ENCODE measurements at regions not wholly inside any gene's neighbourhood (a gene's known extent, or its start where the extent isn't known, plus 50 kb on each side); places are given as distances from the start of the nearest gene placed in this dataset.

GRCh38 chr22:47929646-47930185 is 1167.3 kb downstream of the TBC1D22A start:
- DNase-seq (ENCODE audit: low spot score): no peak

DNA sequence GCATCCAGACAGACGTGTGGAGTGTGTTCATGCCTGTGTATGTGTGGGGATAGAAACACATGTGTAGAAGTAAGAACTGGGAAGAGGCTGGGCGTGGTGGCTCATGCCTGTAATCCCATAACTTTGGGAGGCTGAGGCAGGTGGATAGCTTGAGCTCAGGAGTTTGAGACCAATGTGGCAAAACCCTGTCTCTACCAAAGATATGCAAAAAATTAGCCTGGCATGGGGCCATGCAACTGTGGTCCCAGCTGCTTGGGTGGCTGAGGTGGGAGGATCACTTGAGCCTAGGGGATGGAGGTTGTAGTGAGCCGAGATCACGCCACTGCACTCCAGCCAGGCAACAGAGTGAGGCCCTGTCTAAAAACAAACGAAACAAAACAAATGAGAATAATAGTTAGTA is 1166.6 kb downstream of the TBC1D22A start:
- no peak for DNase-seq (ENCODE audit: low spot score)

GRCh38 chr22:47928631-47929030 is 1166.2 kb downstream of the TBC1D22A start:
- no peak for DNase-seq (ENCODE audit: low spot score)

- DNase-seq (ENCODE audit: low spot score): no peak
Observed at GRCh38 chr22:47927648-47928210, 1165.3 kb downstream of the TBC1D22A start.

DNA sequence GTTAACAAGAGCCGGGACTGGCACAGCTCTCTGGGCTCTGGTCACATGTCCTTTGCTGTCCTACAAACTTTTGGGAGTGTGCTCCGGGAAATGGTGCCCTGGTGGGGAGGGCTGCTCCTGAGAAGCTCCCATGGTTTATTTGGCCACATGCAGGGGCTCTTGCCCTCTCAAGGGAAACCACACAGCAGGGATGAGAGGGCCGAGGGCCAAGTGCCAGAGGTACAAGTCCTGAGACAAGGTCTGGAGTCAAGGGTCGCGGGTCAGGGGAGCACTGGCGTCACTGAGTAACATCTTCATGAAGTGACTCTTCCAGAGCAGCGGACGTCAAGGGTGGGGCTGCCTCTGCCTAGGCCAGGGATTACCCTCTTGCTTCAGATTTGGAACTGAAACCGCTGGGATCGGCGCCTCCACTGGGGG is 1160.6 kb downstream of the TBC1D22A start:
- no peak for DNase-seq (ENCODE audit: low spot score)

GRCh38 chr22:47921906-47922305 is 1159.5 kb downstream of the TBC1D22A start:
- no peak for DNase-seq (ENCODE audit: low spot score)

DNA sequence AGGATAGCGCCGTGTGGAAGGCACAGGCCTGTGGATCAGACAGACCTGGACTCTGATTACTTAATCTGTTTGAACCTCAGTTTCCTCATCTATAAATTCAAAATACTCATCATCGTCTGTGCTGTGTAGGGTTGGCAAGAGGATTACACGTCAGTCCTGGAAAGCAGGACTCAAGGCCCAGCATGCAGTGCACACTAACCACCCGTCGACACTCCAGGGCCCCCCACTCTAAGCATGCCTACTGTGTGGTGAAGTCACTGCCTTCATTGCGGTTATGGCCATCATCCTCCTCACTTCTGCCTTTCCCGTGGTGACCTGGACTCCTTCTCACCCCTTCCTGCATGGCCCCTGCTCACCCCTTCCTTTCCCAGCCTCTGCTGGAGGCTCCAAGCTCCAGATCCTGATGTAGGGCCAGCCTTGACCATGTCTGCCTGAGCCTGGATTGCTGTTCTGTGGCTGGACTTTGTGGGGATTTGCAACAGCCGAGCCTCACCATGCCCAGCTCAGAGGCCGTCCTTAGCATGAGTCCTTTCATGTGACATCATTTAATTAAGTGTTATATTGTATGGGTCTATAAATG is 1158.0 kb downstream of the TBC1D22A start:
- DNase-seq (ENCODE audit: low spot score): no peak

DNA sequence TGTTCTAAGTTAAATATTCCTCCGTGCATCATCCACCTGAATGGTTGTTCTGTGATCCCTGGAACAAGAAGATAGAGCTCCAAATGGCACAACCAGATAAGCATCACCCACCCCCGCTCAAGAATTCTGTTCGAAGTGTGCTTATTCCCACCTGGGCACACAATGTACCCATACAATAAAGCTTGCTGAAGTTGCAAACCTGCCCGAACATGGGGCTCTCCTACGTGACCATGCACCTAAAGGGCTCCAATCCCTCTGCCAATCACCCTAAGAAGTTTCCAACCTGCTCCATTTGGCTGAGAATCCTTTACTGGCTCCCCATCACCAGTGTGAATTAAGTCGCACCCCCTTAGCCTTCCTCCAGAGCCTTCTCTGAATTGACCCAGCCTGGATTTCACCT is 1157.4 kb downstream of the TBC1D22A start:
- no peak for DNase-seq (ENCODE audit: low spot score)

- DNase-seq (ENCODE audit: low spot score): no peak
Observed at GRCh38 chr22:47919001-47919441, 1156.6 kb downstream of the TBC1D22A start.

GRCh38 chr22:47918276-47918921 is 1155.9 kb downstream of the TBC1D22A start:
- peak; percentile 8 for DNase-seq (ENCODE audit: low spot score)

DNA sequence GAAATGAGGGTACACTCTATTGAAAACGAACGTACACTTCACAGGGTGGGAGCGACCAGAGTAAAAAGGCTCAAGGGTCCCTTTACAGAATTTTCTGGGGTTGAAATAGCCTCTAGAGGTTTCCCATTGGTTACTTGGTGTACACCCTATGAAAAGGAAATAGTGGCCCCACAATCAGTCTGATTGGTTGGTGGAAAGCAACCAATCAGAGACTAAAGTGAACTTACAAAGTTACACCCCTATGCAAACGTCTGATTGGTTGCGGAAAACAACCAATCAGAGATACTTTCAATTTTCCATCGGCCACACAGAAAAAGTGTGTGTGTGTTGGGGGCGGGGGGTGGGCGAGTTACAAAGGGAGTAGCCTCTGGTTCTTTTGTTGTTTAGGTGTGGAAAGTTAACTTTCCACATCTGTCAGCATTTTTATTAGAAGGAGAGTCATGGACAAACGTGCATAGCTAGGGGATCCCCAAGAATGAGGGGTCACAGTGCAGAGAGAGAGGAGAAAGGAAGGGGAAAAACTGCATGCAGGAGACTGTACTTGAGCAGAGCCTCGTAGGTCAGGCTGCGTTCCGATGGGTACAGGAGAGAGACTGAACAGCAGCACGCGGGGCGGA is 1152.1 kb downstream of the TBC1D22A start:
- DNase-seq (ENCODE audit: low spot score): no peak

GRCh38 chr22:47902646-47903180 is 1140.3 kb downstream of the TBC1D22A start:
- no peak for DNase-seq (ENCODE audit: low spot score)

DNA sequence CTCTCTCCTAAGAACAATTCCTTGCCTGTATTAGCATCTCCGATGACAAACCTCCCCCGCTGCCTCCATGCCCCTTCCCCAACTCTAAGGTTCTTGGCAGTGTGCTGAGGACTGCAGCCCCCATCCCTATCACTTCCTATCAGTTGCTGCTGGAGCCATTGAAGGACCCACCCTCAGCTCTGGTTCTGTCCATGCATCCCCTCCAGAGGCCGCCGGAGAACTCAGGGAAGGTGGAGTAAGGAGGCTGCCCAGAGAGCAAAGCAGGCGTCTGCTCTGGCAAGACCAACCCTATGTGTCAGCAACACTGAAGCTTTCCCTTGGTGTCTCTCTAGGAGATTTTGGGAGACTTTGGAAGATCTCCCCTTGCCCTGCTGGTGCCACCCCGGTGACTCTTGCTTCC is 1139.5 kb downstream of the TBC1D22A start:
- no peak for DNase-seq (ENCODE audit: low spot score)

- DNase-seq (ENCODE audit: low spot score): no peak
Observed at GRCh38 chr22:47899894-47900293, 1137.4 kb downstream of the TBC1D22A start.

DNA sequence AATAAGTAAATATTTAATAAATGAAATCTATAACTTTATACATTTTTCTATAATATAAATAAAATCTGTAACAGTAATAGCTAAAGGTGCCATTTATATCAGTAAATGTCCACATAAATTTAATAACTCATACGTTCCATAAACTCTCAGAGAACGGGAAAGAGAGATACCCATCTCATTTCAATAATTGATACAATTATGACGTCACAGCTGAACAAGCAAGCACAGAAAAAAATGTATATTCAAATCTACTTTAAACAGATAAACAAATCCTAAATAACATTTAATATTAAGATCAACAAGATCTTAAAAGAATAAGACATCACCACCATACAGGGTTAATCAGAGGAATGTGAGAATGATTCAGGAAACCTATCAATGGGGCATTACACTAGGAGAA is 1136.5 kb downstream of the TBC1D22A start:
- DNase-seq (ENCODE audit: low spot score): no peak

DNA sequence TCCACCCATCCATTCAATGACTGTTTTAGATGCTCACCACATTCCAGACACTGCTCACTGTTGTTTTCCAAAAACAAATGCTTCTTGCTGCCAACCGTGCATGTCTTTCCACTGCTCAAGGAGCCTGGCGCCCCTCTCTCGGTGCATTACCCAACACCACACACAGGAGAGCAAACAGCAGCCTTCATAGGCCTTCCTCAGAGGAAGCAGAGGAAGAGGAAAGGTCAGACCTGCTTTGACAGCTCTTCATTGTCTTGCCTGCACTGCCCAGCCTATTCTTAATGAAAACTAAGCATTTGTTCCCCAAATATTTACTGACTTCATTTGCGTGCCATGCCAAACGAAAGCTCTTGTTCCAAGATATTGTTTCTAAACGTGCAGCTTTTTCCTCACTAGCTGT is 1129.2 kb downstream of the TBC1D22A start:
- DNase-seq (ENCODE audit: low spot score): no peak

DNA sequence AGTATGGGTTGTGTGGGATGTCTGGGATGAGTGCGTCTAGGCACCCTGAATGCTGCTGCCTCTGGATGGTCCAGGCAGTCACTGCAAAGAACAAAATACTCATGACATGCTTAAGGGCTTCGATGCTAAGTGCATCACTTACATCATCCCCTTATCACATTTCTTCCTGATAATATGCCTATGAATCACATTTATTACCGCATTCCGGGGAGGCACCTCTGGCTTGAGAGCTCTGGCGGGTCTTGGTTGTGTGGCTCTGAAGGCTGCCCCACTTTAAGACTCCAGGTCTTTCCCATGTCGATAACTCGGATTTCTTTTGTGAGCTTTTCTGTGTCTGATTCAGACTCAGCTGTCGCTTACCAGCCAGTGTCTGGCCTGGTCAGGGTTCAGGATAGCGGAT is 1126.4 kb downstream of the TBC1D22A start:
- no peak for DNase-seq (ENCODE audit: low spot score)

DNA sequence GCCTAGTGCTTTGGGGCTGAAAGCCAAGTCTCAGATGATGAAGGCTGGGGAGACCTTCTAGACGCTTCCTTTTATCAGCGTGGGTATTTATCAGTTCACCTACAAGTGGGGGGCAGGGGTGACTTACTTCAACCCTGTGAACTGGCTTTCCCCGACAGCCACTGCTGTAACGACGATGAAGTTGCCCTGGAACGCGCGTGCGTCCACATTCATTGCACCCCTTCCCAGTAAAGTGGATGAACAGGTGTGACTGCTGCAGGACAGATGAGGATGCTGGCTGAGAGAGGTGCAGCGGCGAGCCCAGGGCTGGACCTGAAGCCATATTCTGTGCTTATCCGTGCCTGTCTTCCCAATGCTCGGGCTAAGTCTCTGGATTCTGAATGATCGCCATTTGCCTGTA is 1122.3 kb downstream of the TBC1D22A start:
- no peak for DNase-seq (ENCODE audit: low spot score)

DNA sequence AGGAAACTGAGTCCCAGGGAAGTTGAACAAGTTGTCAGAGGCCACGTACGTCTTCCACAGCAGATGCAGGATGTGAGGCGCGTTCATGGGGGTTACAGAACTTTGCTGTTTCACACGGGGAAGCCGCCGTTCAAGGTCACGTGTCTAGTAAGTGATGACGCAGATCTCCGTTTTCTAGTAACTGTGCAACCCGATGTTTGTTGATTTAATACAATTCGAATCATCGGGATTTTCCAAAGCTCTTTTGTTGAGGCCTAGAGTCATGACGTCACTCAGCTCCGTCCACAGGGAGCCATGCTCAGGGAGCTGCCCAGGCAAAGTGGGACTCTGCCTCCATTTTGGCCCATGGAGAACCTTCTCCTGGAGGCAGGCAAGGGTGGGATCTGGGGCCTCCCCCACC is 1121.8 kb downstream of the TBC1D22A start:
- no peak for DNase-seq (ENCODE audit: low spot score)

GRCh38 chr22:47883757-47884156 is 1121.3 kb downstream of the TBC1D22A start:
- DNase-seq (ENCODE audit: low spot score): no peak

DNA sequence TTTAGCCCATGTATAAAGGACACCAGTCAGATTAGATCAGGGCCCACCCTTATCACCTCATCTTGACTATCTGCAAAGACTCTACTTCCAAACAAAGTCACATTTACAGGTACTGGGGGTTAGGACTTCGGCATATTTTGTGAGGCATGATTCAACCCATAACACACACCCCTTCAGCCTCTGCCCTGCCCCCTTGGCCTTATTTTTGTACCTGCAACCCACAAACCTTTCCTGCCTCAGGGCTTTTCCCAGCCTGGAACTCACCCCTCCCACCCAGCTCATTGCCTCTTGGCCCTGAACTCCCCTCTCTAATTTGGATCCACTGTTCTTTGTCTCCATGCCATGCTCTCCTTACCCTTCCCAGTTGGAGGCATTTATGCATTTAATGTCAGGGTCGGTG is 1116.9 kb downstream of the TBC1D22A start:
- DNase-seq (ENCODE audit: low spot score): no peak

DNA sequence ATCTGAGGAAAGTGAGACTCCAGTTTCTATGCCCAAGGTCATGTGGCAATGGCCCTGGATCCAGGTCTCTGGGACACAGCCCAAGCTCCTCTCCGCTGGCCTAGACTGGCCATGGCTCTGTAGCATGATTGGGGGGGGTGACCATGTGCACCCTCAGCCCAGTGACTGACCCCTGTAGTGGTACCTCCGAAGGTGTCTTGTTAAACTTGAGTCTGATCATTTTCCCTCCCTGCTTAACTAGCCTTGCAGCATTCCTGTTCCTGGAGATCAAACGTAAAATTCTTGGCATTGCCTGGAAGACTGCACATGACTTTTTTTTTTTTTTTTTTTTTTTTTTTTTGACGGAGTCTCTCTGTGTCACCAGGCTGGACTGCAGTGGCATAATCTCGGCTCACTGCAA is 1116.0 kb downstream of the TBC1D22A start:
- DNase-seq (ENCODE audit: low spot score): no peak
